Spleen (tissue), 11 donors: ENCODE measurements at regions not wholly inside any gene's neighbourhood (a gene's known extent, or its start where the extent isn't known, plus 50 kb on each side); places are given as distances from the start of the nearest gene placed in this dataset.

Experiments used
- DNase-seq: peaks from one replicate; pipeline ENCODE4 v3.0.0-alpha.2; 2020
- H3K27ac ChIP-seq, 8 donors: fragments of 200-600 bp; sonication (generic) in 7 of 8; 1 replicate in 4 of 8; 2 replicates in 4 of 8; pipeline versions ENCODE4 v1.5.0 to v1.8.0; 2016 to 2021; ENCODE audit warnings: inconsistent platforms in 4 of 8, mild to moderate bottlenecking in 4 of 8, moderate library complexity in 1 of 8
- H3K27me3 ChIP-seq, 7 donors: fragments of 200-600 bp; sonication (generic) in 6 of 7; replicated peaks in 1 of 7; 1 replicate in 4 of 7; 2 replicates in 3 of 7; pipeline versions ENCODE4 v1.5.0 to v1.8.0; 2016 to 2021; ENCODE audit warnings: inconsistent platforms in 3 of 7, mild to moderate bottlenecking in 1 of 7
- H3K36me3 ChIP-seq, 6 donors: fragments of 200-600 bp; sonication (generic) in 5 of 6; 1 replicate in 4 of 6; 2 replicates in 2 of 6; pipeline versions ENCODE4 v1.5.0 to v1.8.0; 2016 to 2021; ENCODE audit warnings: inconsistent platforms in 2 of 6
- H3K4me1 ChIP-seq, 6 donors: fragments of 200-600 bp; sonication (generic) in 5 of 6; 1 replicate in 3 of 6; 2 replicates in 3 of 6; pipeline versions ENCODE4 v1.5.0 to v1.8.0; 2016 to 2021; ENCODE audit warnings: inconsistent platforms in 3 of 6
- H3K4me3 ChIP-seq, 8 donors: fragments of 200-600 bp; sonication (generic) in 7 of 8; 1 replicate in 4 of 8; 2 replicates in 4 of 8; pipeline versions ENCODE4 v1.5.0 to v1.8.0; 2016 to 2021; ENCODE audit warnings: inconsistent platforms in 4 of 8, mild to moderate bottlenecking in 4 of 8, moderate library complexity in 2 of 8
- H3K9me3 ChIP-seq, 8 donors: fragments of 200-600 bp; sonication (generic) in 7 of 8; 1 replicate in 4 of 8; 2 replicates in 4 of 8; pipeline versions ENCODE4 v1.5.0 to v1.8.0; 2016 to 2021; ENCODE audit warnings: inconsistent platforms in 4 of 8
- CTCF ChIP-seq, 11 experiments: fragments of 200-600 bp in 7 of 11; fragments of 450-650 bp in 4 of 11; sonication (generic) in 4 of 11; IDR thresholded peaks in 8 of 11; conservative IDR thresholded peaks in 3 of 11; 1 replicate in 7 of 11; 2 replicates in 4 of 11; pipeline versions ENCODE4 v1.4.0 to v1.8.0; 2016 to 2021; ENCODE audit warnings: antibody characterized with exemption in 11 of 11, inconsistent platforms in 4 of 11, mild to moderate bottlenecking in 1 of 11
- POLR2A ChIP-seq, 3 donors: fragments of 450-650 bp; IDR thresholded peaks; one replicate each; pipeline ENCODE4 v1.5.1; 2017; ENCODE audit warnings: antibody characterized with exemption in 3 of 3, mild to moderate bottlenecking in 1 of 3
- POLR2AphosphoS5 ChIP-seq, 3 donors: sonication (generic); formaldehyde crosslinking; IDR thresholded peaks; one replicate each; pipeline ENCODE4 v1.5.1; 2017; ENCODE audit warnings: antibody characterized with exemption in 3 of 3
- WGBS, 5 donors: extraction: QIAGEN DNeasy Blood & Tissue Kit in 3 of 5; methylation state at CpG; one replicate each; pipeline versions ENCODE4 v1.1.5 to v1.1.7; 2013 to 2018; 5-methylcytosine and 5-hydroxymethylcytosine counted together
- intact Hi-C: fragments of 100-400 bp; cut with DNase I; formaldehyde crosslinking; loops from one replicate; pipeline ENCODE4 v1.15.0; 2023; ENCODE audit warnings: low total_unique reads
- donor health status: healthy with polysubstance abuse.
- donor health status: DM: no; HTN: no; CAD: no; lungs with moderate emphysema.
- donor health status: DM: no; HTN: no; CAD: no.
- donor health status: Bipolar disorder and iron deficiency.
- donor health status: healthy.
- donor health status: DM: no; HTN: no; CAD: no.
- donor health status: DM: yes; HTN: yes; CAD: no.

GRCh38 chr2:236922061-236922460 is 163.6 kb upstream of the COPS8 start:
- no peaks in the 10 kb centered on the region for H3K9me3 ChIP-seq
- H3K27ac ChIP-seq, result no peak overlapping the region
- no peak overlapping the region for H3K4me3 ChIP-seq
- no peaks in the 10 kb centered on the region for H3K36me3 ChIP-seq
- TF ChIP-seq CTCF (IDR thresholded peaks at IDR 0.05 in 8 of 11, conservative IDR thresholded peaks at IDR 0.05 in 3 of 11) (no peak), POLR2AphosphoS5 (IDR thresholded peaks at IDR 0.05) (no peak), POLR2A (IDR thresholded peaks at IDR 0.05) (no peak)
- WGBS, 5 donors, result 91 to 96% (median 94%) methylated on average over 7 of the region's 7 CpGs
- H3K4me1 ChIP-seq, result peaks cover 0 to 20% (median 3%) of the 10 kb centered on the region in 6 donors
- intact Hi-C loops, result no loop called here
- peaks cover 0 to 6% (median 0%) of the 10 kb centered on the region in 7 donors for H3K27me3 ChIP-seq
- no peak for DNase-seq

- intact Hi-C loops, result no loop called here
- Histone ChIP-seq H3K27ac (peak overlapping the region in 7 of 8 donors; percentile 61 to 82 (median 77)), H3K9me3 (no peaks in the 10 kb centered on the region), H3K4me3 (peak overlapping the region in 5 of 8 donors; percentile 14 to 59 (median 24)), H3K4me1 (peaks cover 0 to 15% (median 3%) of the 10 kb centered on the region in 6 donors), H3K36me3 (no peaks in the 10 kb centered on the region), H3K27me3 (peaks cover 0 to 19% (median 0%) of the 10 kb centered on the region in 7 donors)
- no peak for TF ChIP-seq POLR2A (IDR thresholded peaks at IDR 0.05)
- no peak for TF ChIP-seq POLR2AphosphoS5 (IDR thresholded peaks at IDR 0.05)
- no peak for TF ChIP-seq CTCF (IDR thresholded peaks at IDR 0.05 in 8 of 11, conservative IDR thresholded peaks at IDR 0.05 in 3 of 11)
- WGBS, 5 donors, result 10 to 17% (median 16%) methylated on average over 8 of the region's 8 CpGs
- DNase-seq, result no peak
These were observed 157.2 kb upstream of the COPS8 start for GRCh38 chr2:236928380-236929037.

GRCh38 chr2:236932831-236933361 is 152.8 kb upstream of the COPS8 start:
- Histone ChIP-seq H3K36me3 (no peaks in the 10 kb centered on the region), H3K27ac (no peak overlapping the region), H3K9me3 (no peaks in the 10 kb centered on the region), H3K4me1 (peaks cover 0 to 15% (median 3%) of the 10 kb centered on the region in 6 donors), H3K4me3 (no peak overlapping the region), H3K27me3 (peaks cover 0 to 17% (median 0%) of the 10 kb centered on the region in 7 donors)
- no peak for TF ChIP-seq CTCF (IDR thresholded peaks at IDR 0.05 in 8 of 11, conservative IDR thresholded peaks at IDR 0.05 in 3 of 11)
- WGBS, 5 donors, result 82 to 93% (median 90%) methylated on average over 9 of the region's 9 CpGs
- intact Hi-C loops, result no loop called here
- no peak for DNase-seq

GRCh38 chr2:236934166-236934565 is 151.5 kb upstream of the COPS8 start:
- Histone ChIP-seq H3K4me1 (peaks cover 0 to 11% (median under 1%) of the 10 kb centered on the region in 6 donors), H3K9me3 (no peaks in the 10 kb centered on the region), H3K27me3 (peaks cover 0 to 7% (median 0%) of the 10 kb centered on the region in 7 donors), H3K4me3 (no peak overlapping the region), H3K36me3 (no peaks in the 10 kb centered on the region), H3K27ac (no peak overlapping the region)
- TF ChIP-seq POLR2AphosphoS5 (IDR thresholded peaks at IDR 0.05), result no peak
- no peak for TF ChIP-seq CTCF (IDR thresholded peaks at IDR 0.05 in 8 of 11, conservative IDR thresholded peaks at IDR 0.05 in 3 of 11)
- no peak for TF ChIP-seq POLR2A (IDR thresholded peaks at IDR 0.05)
- WGBS, 5 donors, result 84 to 91% (median 87%) methylated on average over 6 of the region's 6 CpGs
- intact Hi-C loops, result no loop called here
- DNase-seq, result no peak
